ENCODE measurements at regions not wholly inside any gene's neighbourhood (a gene's known extent, or its start where the extent isn't known, plus 50 kb on each side); places are given as distances from the start of the nearest gene placed in this dataset.

GRCh38 chr13:61052175-61052574 lies 363.5 kb downstream of the PCDH20 start:
- H3K27ac ChIP-seq (ENCODE audit: low read depth, low read length), result no peak overlapping the region
- H3K36me3 ChIP-seq (ENCODE audit: control insufficient read depth in 2 of 3, insufficient read depth in 3 of 3, low read length in 3 of 3), result no peaks in the 10 kb centered on the region
- Mint-ChIP-seq H3K27ac (no peak overlapping the region), H3K9me3 (peaks cover 0 to 11% (median 3%) of the 10 kb centered on the region in 11 donors), H3K36me3 (no peaks in the 10 kb centered on the region), H3K4me3 (no peak overlapping the region), H3K27me3 (no peaks in the 10 kb centered on the region), H3K4me1 (no peaks in the 10 kb centered on the region)
- ATAC-seq, result no peak
- H3K4me3 ChIP-seq (ENCODE audit: low read length), result no peak overlapping the region
- ChIA-PET CTCF (no interaction called here), POLR2A (no interaction called here)
- H3K27me3 ChIP-seq (ENCODE audit: control insufficient read depth in 2 of 2, insufficient read depth in 2 of 2, low read length in 2 of 2), result no peaks in the 10 kb centered on the region
- H3K4me1 ChIP-seq (ENCODE audit: control insufficient read depth in 2 of 2, insufficient read depth in 2 of 2, low read length in 2 of 2), result no peaks in the 10 kb centered on the region
- no peaks in the 10 kb centered on the region for H3K9me3 ChIP-seq (ENCODE audit: control insufficient read depth in 2 of 3, low read length in 3 of 3)
- no peak for DNase-seq
- intact Hi-C loops (cut with micrococcal nuclease), result no loop called here

- DNase-seq (no peak), ATAC-seq (no peak)
- no peaks in the 10 kb centered on the region for H3K36me3 Mint-ChIP-seq
- intact Hi-C loops (cut with micrococcal nuclease), result no loop called here
- H3K9me3 Mint-ChIP-seq, result peaks cover 0 to 9% (median 2%) of the 10 kb centered on the region in 11 donors
- Histone ChIP-seq H3K4me3 (ENCODE audit: low read length) (no peak overlapping the region), H3K9me3 (ENCODE audit: control insufficient read depth in 2 of 3, low read length in 3 of 3) (no peaks in the 10 kb centered on the region), H3K27ac (ENCODE audit: low read depth, low read length) (no peak overlapping the region), H3K27me3 (ENCODE audit: control insufficient read depth in 2 of 2, insufficient read depth in 2 of 2, low read length in 2 of 2) (no peaks in the 10 kb centered on the region), H3K36me3 (ENCODE audit: control insufficient read depth in 2 of 3, insufficient read depth in 3 of 3, low read length in 3 of 3) (no peaks in the 10 kb centered on the region), H3K4me1 (ENCODE audit: control insufficient read depth in 2 of 2, insufficient read depth in 2 of 2, low read length in 2 of 2) (no peaks in the 10 kb centered on the region)
- no peaks in the 10 kb centered on the region for H3K4me1 Mint-ChIP-seq
- H3K4me3 Mint-ChIP-seq, result no peak overlapping the region
- no peaks in the 10 kb centered on the region for H3K27me3 Mint-ChIP-seq
- CTCF ChIA-PET, result no interaction called here
- H3K27ac Mint-ChIP-seq, result no peak overlapping the region
- POLR2A ChIA-PET, result no interaction called here
Observed at GRCh38 chr13:61045251-61045650, 370.4 kb downstream of the PCDH20 start.

- H3K27ac ChIP-seq (ENCODE audit: low read depth, low read length), result no peak overlapping the region
- no peaks in the 10 kb centered on the region for H3K4me1 ChIP-seq (ENCODE audit: control insufficient read depth in 2 of 2, insufficient read depth in 2 of 2, low read length in 2 of 2)
- ATAC-seq (no peak), DNase-seq (no peak)
- H3K27me3 ChIP-seq (ENCODE audit: control insufficient read depth in 2 of 2, insufficient read depth in 2 of 2, low read length in 2 of 2), result no peaks in the 10 kb centered on the region
- CTCF ChIA-PET, result no interaction called here
- intact Hi-C loops (cut with micrococcal nuclease), result no loop called here
- no peak overlapping the region for H3K4me3 ChIP-seq (ENCODE audit: low read length)
- peaks cover 3 to 37% (median 6%) of the 10 kb centered on the region in 11 donors for H3K9me3 Mint-ChIP-seq
- no peaks in the 10 kb centered on the region for H3K9me3 ChIP-seq (ENCODE audit: control insufficient read depth in 2 of 3, low read length in 3 of 3)
- H3K4me1 Mint-ChIP-seq, result no peaks in the 10 kb centered on the region
- no peak overlapping the region for H3K27ac Mint-ChIP-seq
- H3K36me3 ChIP-seq (ENCODE audit: control insufficient read depth in 2 of 3, insufficient read depth in 3 of 3, low read length in 3 of 3), result no peaks in the 10 kb centered on the region
- no peak overlapping the region for H3K4me3 Mint-ChIP-seq
- H3K36me3 Mint-ChIP-seq, result no peaks in the 10 kb centered on the region
- H3K27me3 Mint-ChIP-seq, result no peaks in the 10 kb centered on the region
- POLR2A ChIA-PET, result no interaction called here
Observed at GRCh38 chr13:61040181-61040580, 375.5 kb downstream of the PCDH20 start.

- Histone ChIP-seq H3K9me3 (ENCODE audit: control insufficient read depth in 2 of 3, low read length in 3 of 3) (no peaks in the 10 kb centered on the region), H3K4me3 (ENCODE audit: low read length) (no peak overlapping the region), H3K27ac (ENCODE audit: low read depth, low read length) (no peak overlapping the region), H3K27me3 (ENCODE audit: control insufficient read depth in 2 of 2, insufficient read depth in 2 of 2, low read length in 2 of 2) (no peaks in the 10 kb centered on the region), H3K36me3 (ENCODE audit: control insufficient read depth in 2 of 3, insufficient read depth in 3 of 3, low read length in 3 of 3) (no peaks in the 10 kb centered on the region), H3K4me1 (ENCODE audit: control insufficient read depth in 2 of 2, insufficient read depth in 2 of 2, low read length in 2 of 2) (no peaks in the 10 kb centered on the region)
- ATAC-seq (no peak), DNase-seq (no peak)
- ChIA-PET CTCF (no interaction called here), POLR2A (no interaction called here)
- Mint-ChIP-seq H3K4me3 (no peak overlapping the region), H3K27ac (no peak overlapping the region), H3K4me1 (no peaks in the 10 kb centered on the region), H3K27me3 (no peaks in the 10 kb centered on the region), H3K36me3 (no peaks in the 10 kb centered on the region), H3K9me3 (peaks cover 3 to 39% (median 6%) of the 10 kb centered on the region in 11 donors)
- intact Hi-C loops (cut with micrococcal nuclease), result no loop called here
Observed at GRCh38 chr13:61039302-61039701, 376.3 kb downstream of the PCDH20 start.

- no peaks in the 10 kb centered on the region for H3K27me3 ChIP-seq (ENCODE audit: control insufficient read depth in 2 of 2, insufficient read depth in 2 of 2, low read length in 2 of 2)
Observed at GRCh38 chr13:61036715-61037114, 378.9 kb downstream of the PCDH20 start.

GRCh38 chr13:61030445-61030844 lies 385.2 kb downstream of the PCDH20 start:
- H3K27me3 Mint-ChIP-seq, result no peaks in the 10 kb centered on the region
- Histone ChIP-seq H3K36me3 (ENCODE audit: control insufficient read depth in 2 of 3, insufficient read depth in 3 of 3, low read length in 3 of 3) (no peaks in the 10 kb centered on the region), H3K27ac (ENCODE audit: low read depth, low read length) (no peak overlapping the region), H3K4me3 (ENCODE audit: low read length) (no peak overlapping the region), H3K9me3 (ENCODE audit: control insufficient read depth in 2 of 3, low read length in 3 of 3) (no peaks in the 10 kb centered on the region), H3K4me1 (ENCODE audit: control insufficient read depth in 2 of 2, insufficient read depth in 2 of 2, low read length in 2 of 2) (no peaks in the 10 kb centered on the region), H3K27me3 (ENCODE audit: control insufficient read depth in 2 of 2, insufficient read depth in 2 of 2, low read length in 2 of 2) (no peaks in the 10 kb centered on the region)
- H3K36me3 Mint-ChIP-seq, result no peaks in the 10 kb centered on the region
- H3K4me1 Mint-ChIP-seq, result no peaks in the 10 kb centered on the region
- intact Hi-C loops (cut with micrococcal nuclease), result no loop called here
- POLR2A ChIA-PET, result no interaction called here
- H3K9me3 Mint-ChIP-seq, result peaks cover 0 to 35% (median 4%) of the 10 kb centered on the region in 11 donors
- ATAC-seq, result no peak
- CTCF ChIA-PET, result interaction anchor here (0.7 kb wide), 1 partner anchor 87 kb away, joined by 3 read pairs; no protein-coding TSS in a partner anchor
- DNase-seq, result no peak
- no peak overlapping the region for H3K4me3 Mint-ChIP-seq
- H3K27ac Mint-ChIP-seq, result no peak overlapping the region

More at GRCh38 chr13:61036715-61037114, 378.9 kb downstream of the PCDH20 start:
- no peaks in the 10 kb centered on the region for H3K27me3 Mint-ChIP-seq
- no peak overlapping the region for H3K27ac Mint-ChIP-seq
- H3K9me3 ChIP-seq (ENCODE audit: control insufficient read depth in 2 of 3, low read length in 3 of 3), result no peaks in the 10 kb centered on the region
- ATAC-seq, result no peak
- H3K36me3 Mint-ChIP-seq, result no peaks in the 10 kb centered on the region
- no peaks in the 10 kb centered on the region for H3K4me1 ChIP-seq (ENCODE audit: control insufficient read depth in 2 of 2, insufficient read depth in 2 of 2, low read length in 2 of 2)
- H3K4me3 Mint-ChIP-seq, result no peak overlapping the region
- H3K4me1 Mint-ChIP-seq, result no peaks in the 10 kb centered on the region
- intact Hi-C loops (cut with micrococcal nuclease), result no loop called here
- H3K27ac ChIP-seq (ENCODE audit: low read depth, low read length), result no peak overlapping the region
- no peak overlapping the region for H3K4me3 ChIP-seq (ENCODE audit: low read length)
- peaks cover 3 to 34% (median 7%) of the 10 kb centered on the region in 11 donors for H3K9me3 Mint-ChIP-seq
- CTCF ChIA-PET, result no interaction called here
- DNase-seq, result no peak
- POLR2A ChIA-PET, result no interaction called here
- no peaks in the 10 kb centered on the region for H3K36me3 ChIP-seq (ENCODE audit: control insufficient read depth in 2 of 3, insufficient read depth in 3 of 3, low read length in 3 of 3)

- no peaks in the 10 kb centered on the region for H3K9me3 ChIP-seq (ENCODE audit: control insufficient read depth in 2 of 3, low read length in 3 of 3)
- H3K36me3 ChIP-seq (ENCODE audit: control insufficient read depth in 2 of 3, insufficient read depth in 3 of 3, low read length in 3 of 3), result no peaks in the 10 kb centered on the region
- Mint-ChIP-seq H3K36me3 (no peaks in the 10 kb centered on the region), H3K27me3 (no peaks in the 10 kb centered on the region), H3K9me3 (peaks cover 0 to 39% (median 4%) of the 10 kb centered on the region in 11 donors), H3K4me3 (no peak overlapping the region), H3K4me1 (no peaks in the 10 kb centered on the region), H3K27ac (no peak overlapping the region)
- H3K4me1 ChIP-seq (ENCODE audit: control insufficient read depth in 2 of 2, insufficient read depth in 2 of 2, low read length in 2 of 2), result no peaks in the 10 kb centered on the region
- H3K27me3 ChIP-seq (ENCODE audit: control insufficient read depth in 2 of 2, insufficient read depth in 2 of 2, low read length in 2 of 2), result no peaks in the 10 kb centered on the region
- intact Hi-C loops (cut with micrococcal nuclease), result no loop called here
- ChIA-PET CTCF (no interaction called here), POLR2A (no interaction called here)
- ATAC-seq (no peak), DNase-seq (no peak)
- H3K27ac ChIP-seq (ENCODE audit: low read depth, low read length), result no peak overlapping the region
- H3K4me3 ChIP-seq (ENCODE audit: low read length), result no peak overlapping the region
Observed at GRCh38 chr13:61029064-61029463, 386.6 kb downstream of the PCDH20 start.
